Peyer's patch (tissue), 4 donors: ENCODE measurements at regions not wholly inside any gene's neighbourhood (a gene's known extent, or its start where the extent isn't known, plus 50 kb on each side); places are given as distances from the start of the nearest gene placed in this dataset.

Experiments
- DNase-seq, 3 donors: peaks; one replicate each; pipeline ENCODE4 v3.0.0-alpha.2; 2017 to 2019
- H3K27ac ChIP-seq, 4 donors: fragments of 200-600 bp; sonication (generic); one replicate each; pipeline ENCODE4 v1.5.1; 2016 to 2019
- H3K27me3 ChIP-seq, 2 donors: fragments of 200-600 bp; sonication (generic); one replicate each; pipeline ENCODE4 v1.5.1; 2019
- H3K36me3 ChIP-seq, 3 donors: fragments of 200-600 bp; sonication (generic); one replicate each; pipeline ENCODE4 v1.5.1; 2016 to 2019
- H3K4me1 ChIP-seq, 4 donors: fragments of 200-600 bp; sonication (generic); one replicate each; pipeline ENCODE4 v1.5.1; 2016 to 2019
- H3K4me3 ChIP-seq, 4 donors: fragments of 200-600 bp; sonication (generic); 1 replicate in 3 of 4; 2 replicates in 1 of 4; pipeline ENCODE4 v1.5.1; 2016 to 2019; ENCODE audit warnings: mild to moderate bottlenecking in 1 of 4
- H3K9me3 ChIP-seq, 4 donors: fragments of 200-600 bp; sonication (generic); one replicate each; pipeline ENCODE4 v1.5.1; 2016 to 2019; ENCODE audit warnings: mild to moderate bottlenecking in 1 of 4
- POLR2A ChIP-seq, 2 donors: fragments of 450-650 bp; IDR thresholded peaks; one replicate each; pipeline ENCODE4 v1.5.1; 2017; ENCODE audit warnings: antibody characterized with exemption in 2 of 2, mild to moderate bottlenecking in 2 of 2, moderate library complexity in 2 of 2
- TF ChIP-seq, protein P1 (sequence below), 6 experiments: fragments of 450-650 bp in 4 of 6; fragments of 200-600 bp in 2 of 6; sonication (generic) in 1 of 6; IDR thresholded peaks; one replicate each; pipeline ENCODE4 v1.5.1; 2017 to 2019; ENCODE audit warnings: antibody characterized with exemption in 6 of 6, mild to moderate bottlenecking in 3 of 6, moderate library complexity in 1 of 6

DNA sequence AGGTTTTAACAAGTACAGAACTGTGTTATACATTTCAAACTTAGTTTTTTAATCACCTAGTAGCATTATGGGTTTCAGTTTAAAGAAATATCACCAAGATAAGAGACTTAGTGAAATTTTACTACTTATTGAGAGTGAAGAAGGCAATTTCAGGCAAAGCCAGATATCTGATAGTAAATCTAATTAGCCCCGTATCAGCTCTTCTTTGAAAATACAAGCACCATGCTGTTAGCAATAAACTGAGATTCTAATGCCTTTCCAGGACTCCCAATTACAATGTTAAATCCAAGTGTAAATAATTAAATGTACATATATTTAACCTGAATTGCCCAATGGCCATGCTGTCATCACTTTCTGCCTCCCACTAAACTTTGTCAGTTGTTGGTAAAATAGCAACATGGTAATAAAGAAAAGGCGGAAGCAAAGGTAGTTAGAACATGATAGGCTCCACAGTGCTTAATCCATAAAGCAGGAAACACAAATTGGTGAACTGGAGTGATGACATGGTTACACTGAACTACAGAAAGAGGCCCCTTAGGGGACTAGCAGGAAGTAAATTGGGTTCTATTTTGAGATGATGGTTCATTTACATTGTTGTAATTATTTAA, 646.1 kb downstream of the C12orf50 start:
- H3K27ac ChIP-seq = no peak overlapping the region
- H3K27me3 ChIP-seq = no peaks in the 10 kb centered on the region
- no peaks in the 10 kb centered on the region for H3K4me1 ChIP-seq
- no peaks in the 10 kb centered on the region for H3K36me3 ChIP-seq
- TF ChIP-seq POLR2A (IDR thresholded peaks at IDR 0.05) = no peak
- TF ChIP-seq, protein P1, sequence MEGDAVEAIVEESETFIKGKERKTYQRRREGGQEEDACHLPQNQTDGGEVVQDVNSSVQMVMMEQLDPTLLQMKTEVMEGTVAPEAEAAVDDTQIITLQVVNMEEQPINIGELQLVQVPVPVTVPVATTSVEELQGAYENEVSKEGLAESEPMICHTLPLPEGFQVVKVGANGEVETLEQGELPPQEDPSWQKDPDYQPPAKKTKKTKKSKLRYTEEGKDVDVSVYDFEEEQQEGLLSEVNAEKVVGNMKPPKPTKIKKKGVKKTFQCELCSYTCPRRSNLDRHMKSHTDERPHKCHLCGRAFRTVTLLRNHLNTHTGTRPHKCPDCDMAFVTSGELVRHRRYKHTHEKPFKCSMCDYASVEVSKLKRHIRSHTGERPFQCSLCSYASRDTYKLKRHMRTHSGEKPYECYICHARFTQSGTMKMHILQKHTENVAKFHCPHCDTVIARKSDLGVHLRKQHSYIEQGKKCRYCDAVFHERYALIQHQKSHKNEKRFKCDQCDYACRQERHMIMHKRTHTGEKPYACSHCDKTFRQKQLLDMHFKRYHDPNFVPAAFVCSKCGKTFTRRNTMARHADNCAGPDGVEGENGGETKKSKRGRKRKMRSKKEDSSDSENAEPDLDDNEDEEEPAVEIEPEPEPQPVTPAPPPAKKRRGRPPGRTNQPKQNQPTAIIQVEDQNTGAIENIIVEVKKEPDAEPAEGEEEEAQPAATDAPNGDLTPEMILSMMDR (IDR thresholded peaks at IDR 0.05) = no peak
- no peak overlapping the region for H3K4me3 ChIP-seq
- no peak for DNase-seq
- H3K9me3 ChIP-seq = no peaks in the 10 kb centered on the region

DNA sequence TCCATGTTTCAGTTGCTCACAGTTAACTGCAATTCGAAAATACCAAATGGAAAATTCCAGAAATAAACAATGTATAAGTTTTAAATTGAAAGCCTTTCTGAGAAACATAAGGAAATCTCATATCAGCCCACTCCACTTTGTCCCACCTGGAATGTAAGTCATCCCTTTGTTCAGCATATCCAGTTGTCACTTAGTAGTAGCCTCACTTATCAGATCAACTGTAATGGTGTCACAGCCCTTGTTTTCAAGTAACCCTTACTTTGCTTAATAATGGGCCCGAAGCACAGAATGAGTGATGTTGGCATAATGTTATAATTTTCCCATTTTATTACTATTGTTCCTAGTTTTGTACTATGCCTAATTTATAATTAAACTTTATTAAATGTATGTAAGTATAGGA, 646.8 kb downstream of the C12orf50 start:
- Histone ChIP-seq H3K4me1 (no peaks in the 10 kb centered on the region), H3K27ac (no peak overlapping the region), H3K27me3 (no peaks in the 10 kb centered on the region), H3K36me3 (no peaks in the 10 kb centered on the region), H3K9me3 (no peaks in the 10 kb centered on the region), H3K4me3 (no peak overlapping the region)
- TF ChIP-seq, protein P1 (IDR thresholded peaks at IDR 0.05) = no peak
- no peak for TF ChIP-seq POLR2A (IDR thresholded peaks at IDR 0.05)
- DNase-seq = no peak

DNA sequence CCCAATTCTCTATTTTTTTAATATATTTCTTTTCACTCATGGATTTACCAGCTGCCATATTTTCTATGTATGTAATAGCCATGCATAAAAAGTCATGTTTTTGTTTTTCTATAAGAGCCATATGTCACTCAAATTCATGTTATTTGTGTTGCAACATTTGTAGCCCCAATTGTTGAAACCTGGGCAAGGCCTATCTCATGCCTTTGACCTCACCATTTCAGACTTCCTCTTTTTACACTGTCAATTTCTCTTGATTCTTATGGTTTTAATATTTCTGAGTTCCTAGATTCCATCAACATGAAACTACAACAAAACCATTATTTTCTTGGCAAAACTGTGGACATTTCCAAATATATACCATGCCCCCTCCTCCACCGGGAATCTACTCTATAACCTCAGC, 647.5 kb downstream of the C12orf50 start:
- H3K27me3 ChIP-seq = no peaks in the 10 kb centered on the region
- no peak for TF ChIP-seq POLR2A (IDR thresholded peaks at IDR 0.05)
- TF ChIP-seq, protein P1 (IDR thresholded peaks at IDR 0.05) = no peak
- no peaks in the 10 kb centered on the region for H3K36me3 ChIP-seq
- no peak overlapping the region for H3K27ac ChIP-seq
- DNase-seq = no peak
- no peak overlapping the region for H3K4me3 ChIP-seq
- no peaks in the 10 kb centered on the region for H3K4me1 ChIP-seq
- no peaks in the 10 kb centered on the region for H3K9me3 ChIP-seq

DNA sequence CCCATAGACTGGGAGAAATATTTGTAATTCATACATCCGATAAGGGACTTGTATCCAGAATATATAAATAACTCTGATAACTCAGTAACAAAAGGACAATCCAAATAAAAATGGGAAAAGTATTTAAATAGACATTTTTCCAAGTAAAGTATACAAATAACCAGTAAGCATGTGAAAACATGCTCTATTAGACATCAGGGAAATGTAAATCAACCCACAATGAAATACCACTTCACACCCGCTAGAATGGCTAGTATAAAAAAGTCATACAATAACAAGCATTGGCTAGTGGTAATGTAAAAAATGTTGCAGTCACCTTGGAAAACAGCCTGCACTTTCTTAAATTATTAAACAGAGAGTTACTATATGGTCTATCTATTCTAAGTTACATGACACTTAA, 650.7 kb downstream of the C12orf50 start:
- no peaks in the 10 kb centered on the region for H3K9me3 ChIP-seq
- no peaks in the 10 kb centered on the region for H3K27me3 ChIP-seq
- TF ChIP-seq, protein P1 (IDR thresholded peaks at IDR 0.05) = no peak
- no peak for TF ChIP-seq POLR2A (IDR thresholded peaks at IDR 0.05)
- no peaks in the 10 kb centered on the region for H3K4me1 ChIP-seq
- H3K27ac ChIP-seq = no peak overlapping the region
- no peaks in the 10 kb centered on the region for H3K36me3 ChIP-seq
- H3K4me3 ChIP-seq = no peak overlapping the region
- no peak for DNase-seq

DNA sequence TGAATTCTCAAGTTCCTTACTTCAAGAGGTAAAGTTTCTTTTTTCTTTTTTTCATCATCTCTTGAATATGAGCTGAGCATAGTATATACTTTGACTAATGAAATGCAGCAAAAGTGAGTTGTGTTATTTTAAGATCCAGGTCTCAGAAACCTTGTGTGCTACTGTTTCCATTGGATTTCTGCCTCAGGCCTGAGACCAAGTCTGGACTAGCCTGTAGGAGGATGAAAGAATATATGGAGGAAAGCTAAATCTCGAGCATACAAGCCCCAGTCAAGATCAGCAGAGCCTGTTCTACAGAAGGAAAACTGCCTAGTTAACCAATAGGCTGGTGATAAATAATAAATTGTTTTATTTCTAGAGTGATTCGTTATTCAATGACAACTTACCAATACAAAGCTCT, 652.5 kb downstream of the C12orf50 start:
- H3K36me3 ChIP-seq = no peaks in the 10 kb centered on the region
- no peaks in the 10 kb centered on the region for H3K27me3 ChIP-seq
- H3K9me3 ChIP-seq = no peaks in the 10 kb centered on the region
- DNase-seq = no peak
- H3K4me1 ChIP-seq = no peaks in the 10 kb centered on the region
- no peak overlapping the region for H3K27ac ChIP-seq
- H3K4me3 ChIP-seq = no peak overlapping the region
- TF ChIP-seq, protein P1 (IDR thresholded peaks at IDR 0.05) = no peak
- no peak for TF ChIP-seq POLR2A (IDR thresholded peaks at IDR 0.05)

DNA sequence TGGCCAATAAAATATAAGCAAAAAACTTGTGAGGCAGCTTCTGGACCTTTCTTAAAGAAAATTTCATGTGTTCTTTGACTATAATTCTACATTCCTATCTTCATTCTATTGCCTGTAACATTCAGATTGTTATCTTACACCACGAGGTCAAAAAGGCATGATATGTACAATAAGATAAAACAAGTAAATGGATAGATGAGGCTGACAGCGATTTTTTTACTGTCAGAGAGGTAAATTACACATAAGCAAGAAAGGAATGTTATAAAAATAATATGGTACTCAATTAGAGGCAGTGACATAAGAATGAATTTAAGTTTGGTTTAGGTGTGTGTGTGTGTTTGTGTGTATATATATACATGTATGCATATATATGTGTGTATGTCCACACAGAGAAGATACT, 660.0 kb downstream of the C12orf50 start:
- DNase-seq = no peak
- TF ChIP-seq, protein P1 (IDR thresholded peaks at IDR 0.05) = no peak
- no peak for TF ChIP-seq POLR2A (IDR thresholded peaks at IDR 0.05)
- H3K9me3 ChIP-seq = no peaks in the 10 kb centered on the region
- no peak overlapping the region for H3K27ac ChIP-seq
- H3K27me3 ChIP-seq = no peaks in the 10 kb centered on the region
- H3K4me3 ChIP-seq = no peak overlapping the region
- no peaks in the 10 kb centered on the region for H3K4me1 ChIP-seq
- no peaks in the 10 kb centered on the region for H3K36me3 ChIP-seq
